ENCODE measurements at regions not wholly inside any gene's neighbourhood (a gene's known extent, or its start where the extent isn't known, plus 50 kb on each side); places are given as distances from the start of the nearest gene placed in this dataset.

DNA sequence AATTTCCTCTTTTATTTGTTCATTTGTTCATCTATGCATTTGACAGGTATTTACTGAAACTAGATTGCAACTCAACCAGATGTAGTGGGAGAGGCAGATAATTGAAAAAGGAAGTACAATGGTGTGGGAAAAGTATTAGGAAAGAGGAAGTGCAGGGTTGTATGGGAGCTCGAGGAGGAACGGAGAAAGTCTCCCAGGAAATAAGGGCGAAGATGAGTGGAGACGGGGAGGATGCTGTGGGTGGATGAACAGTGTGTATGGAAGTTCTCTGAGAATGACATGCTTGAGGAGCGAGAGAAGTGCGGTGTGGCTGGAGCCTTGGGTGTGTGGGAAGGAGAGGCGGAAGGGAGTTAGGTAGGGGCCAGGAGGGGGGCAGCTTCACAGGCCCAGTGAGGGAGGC, 87.5 kb upstream of the DHX15 start:
- no peak for TF ChIP-seq POLR2A (IDR thresholded peaks at IDR 0.05)
- no peak for TF ChIP-seq POLR2AphosphoS5 (IDR thresholded peaks at IDR 0.05)
- no peak for TF ChIP-seq EP300 (IDR thresholded peaks at IDR 0.05)
- TF ChIP-seq, protein P1, sequence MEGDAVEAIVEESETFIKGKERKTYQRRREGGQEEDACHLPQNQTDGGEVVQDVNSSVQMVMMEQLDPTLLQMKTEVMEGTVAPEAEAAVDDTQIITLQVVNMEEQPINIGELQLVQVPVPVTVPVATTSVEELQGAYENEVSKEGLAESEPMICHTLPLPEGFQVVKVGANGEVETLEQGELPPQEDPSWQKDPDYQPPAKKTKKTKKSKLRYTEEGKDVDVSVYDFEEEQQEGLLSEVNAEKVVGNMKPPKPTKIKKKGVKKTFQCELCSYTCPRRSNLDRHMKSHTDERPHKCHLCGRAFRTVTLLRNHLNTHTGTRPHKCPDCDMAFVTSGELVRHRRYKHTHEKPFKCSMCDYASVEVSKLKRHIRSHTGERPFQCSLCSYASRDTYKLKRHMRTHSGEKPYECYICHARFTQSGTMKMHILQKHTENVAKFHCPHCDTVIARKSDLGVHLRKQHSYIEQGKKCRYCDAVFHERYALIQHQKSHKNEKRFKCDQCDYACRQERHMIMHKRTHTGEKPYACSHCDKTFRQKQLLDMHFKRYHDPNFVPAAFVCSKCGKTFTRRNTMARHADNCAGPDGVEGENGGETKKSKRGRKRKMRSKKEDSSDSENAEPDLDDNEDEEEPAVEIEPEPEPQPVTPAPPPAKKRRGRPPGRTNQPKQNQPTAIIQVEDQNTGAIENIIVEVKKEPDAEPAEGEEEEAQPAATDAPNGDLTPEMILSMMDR (IDR thresholded peaks at IDR 0.05): no peak
- H3K4me1 ChIP-seq: no peaks in the 10 kb centered on the region
- H3K9me3 ChIP-seq: no peaks in the 10 kb centered on the region
- H3K4me3 ChIP-seq: no peak overlapping the region
- H3K27me3 ChIP-seq: no peaks in the 10 kb centered on the region
- no peak overlapping the region for H3K27ac ChIP-seq
- H3K36me3 ChIP-seq: no peaks in the 10 kb centered on the region
- ATAC-seq: no peak
- 78 to 88% methylated on average over 3 to 7 of the region's 7 CpGs for WGBS, 2 donors (ENCODE audit: low coverage in 1 of 2)

GRCh38 chr4:24672880-24673279, 88.5 kb upstream of the DHX15 start:
- WGBS, 2 donors (ENCODE audit: low coverage in 1 of 2): 65% methylated on average over 3 to 5 of the region's 8 CpGs
- TF ChIP-seq, protein P1 (IDR thresholded peaks at IDR 0.05): no peak
- TF ChIP-seq POLR2AphosphoS5 (IDR thresholded peaks at IDR 0.05): no peak
- TF ChIP-seq EP300 (IDR thresholded peaks at IDR 0.05): no peak
- no peak for TF ChIP-seq POLR2A (IDR thresholded peaks at IDR 0.05)
- H3K36me3 ChIP-seq: no peaks in the 10 kb centered on the region
- H3K27me3 ChIP-seq: no peaks in the 10 kb centered on the region
- no peak overlapping the region for H3K27ac ChIP-seq
- H3K4me3 ChIP-seq: no peak overlapping the region
- H3K9me3 ChIP-seq: no peaks in the 10 kb centered on the region
- no peak for ATAC-seq
- H3K4me1 ChIP-seq: no peaks in the 10 kb centered on the region

GRCh38 chr4:24674279-24674678, 89.9 kb upstream of the DHX15 start:
- Histone ChIP-seq H3K4me3 (no peak overlapping the region), H3K27me3 (no peaks in the 10 kb centered on the region), H3K36me3 (no peaks in the 10 kb centered on the region), H3K4me1 (no peaks in the 10 kb centered on the region), H3K27ac (no peak overlapping the region), H3K9me3 (no peaks in the 10 kb centered on the region)
- TF ChIP-seq EP300 (IDR thresholded peaks at IDR 0.05) (no peak), POLR2A (IDR thresholded peaks at IDR 0.05) (no peak), POLR2AphosphoS5 (IDR thresholded peaks at IDR 0.05) (no peak)
- TF ChIP-seq, protein P1 (IDR thresholded peaks at IDR 0.05): no peak
- ATAC-seq: no peak
- WGBS, 2 donors (ENCODE audit: low coverage in 1 of 2): 83 to 88% methylated on average over 2 of the region's 2 CpGs

- Histone ChIP-seq H3K4me1 (no peaks in the 10 kb centered on the region), H3K4me3 (no peak overlapping the region), H3K36me3 (no peaks in the 10 kb centered on the region), H3K9me3 (no peaks in the 10 kb centered on the region), H3K27me3 (no peaks in the 10 kb centered on the region), H3K27ac (no peak overlapping the region)
- no peak for ATAC-seq
- TF ChIP-seq, protein P1 (IDR thresholded peaks at IDR 0.05): no peak
- WGBS, 2 donors (ENCODE audit: low coverage in 1 of 2): 83 to 100% methylated on average over 1 to 2 of the region's 2 CpGs
Observed at GRCh38 chr4:24675721-24676389, 91.5 kb upstream of the DHX15 start.

GRCh38 chr4:24677909-24678308, 93.6 kb upstream of the DHX15 start:
- no peaks in the 10 kb centered on the region for H3K36me3 ChIP-seq
- H3K4me3 ChIP-seq: no peak overlapping the region
- H3K4me1 ChIP-seq: no peaks in the 10 kb centered on the region
- no peak for ATAC-seq
- TF ChIP-seq, protein P1 (IDR thresholded peaks at IDR 0.05): no peak
- no peak for TF ChIP-seq POLR2AphosphoS5 (IDR thresholded peaks at IDR 0.05)
- TF ChIP-seq POLR2A (IDR thresholded peaks at IDR 0.05): no peak
- no peak for TF ChIP-seq EP300 (IDR thresholded peaks at IDR 0.05)
- H3K27me3 ChIP-seq: no peaks in the 10 kb centered on the region
- H3K27ac ChIP-seq: no peak overlapping the region
- H3K9me3 ChIP-seq: no peaks in the 10 kb centered on the region
- WGBS, 2 donors (ENCODE audit: low coverage in 1 of 2): 60 to 67% methylated on average over 1 to 4 of the region's 4 CpGs

Measured in gastroesophageal sphincter (tissue), 4 donors.